B cell (primary cell): ENCODE measurements at regions not wholly inside any gene's neighbourhood (a gene's known extent, or its start where the extent isn't known, plus 50 kb on each side); places are given as distances from the start of the nearest gene placed in this dataset.

Experiments used
- CTCF ChIP-seq: fragments of 200-600 bp; IDR thresholded peaks from one replicate; pipeline ENCODE4 v1.8.0; 2022; ENCODE audit warnings: antibody characterized with exemption, mild to moderate bottlenecking
- EZH2 ChIP-seq: IDR thresholded peaks from 2 replicates; pipeline ENCODE4 v1.6.1; 2012; ENCODE audit warnings: borderline replicate concordance, low read depth, mild to moderate bottlenecking, moderate library complexity, low read length; ENCODE audit not compliant: insufficient read depth, poor library complexity, severe bottlenecking

GRCh38 chr5:73272351-73272750 lies 99.4 kb downstream of the TMEM174 start:
- TF ChIP-seq CTCF (no peak), EZH2 (no peak)
